ENCODE measurements at regions not wholly inside any gene's neighbourhood (a gene's known extent, or its start where the extent isn't known, plus 50 kb on each side); places are given as distances from the start of the nearest gene placed in this dataset.

DNA sequence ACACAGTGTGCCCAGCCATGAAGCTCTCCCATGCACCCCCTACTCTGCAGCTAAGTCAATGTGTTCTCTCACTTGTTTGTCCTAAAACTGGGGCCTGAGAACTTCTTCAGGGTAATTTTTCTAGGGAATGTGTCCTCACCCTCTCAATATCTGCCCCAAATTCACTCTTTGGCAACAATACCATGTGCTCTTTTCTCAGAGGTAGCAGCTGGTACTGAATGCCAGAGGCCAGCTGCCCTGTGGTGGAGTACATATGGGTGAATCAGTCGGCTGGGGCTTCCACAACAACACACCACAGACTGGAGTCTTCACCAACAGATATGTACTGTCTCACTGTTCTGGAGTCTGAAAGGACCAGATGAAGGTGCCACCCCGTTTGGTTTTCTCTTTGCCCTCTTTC is 97.7 kb upstream of the TOP3B start:
- no peak overlapping the region for H3K27ac ChIP-seq (ENCODE audit: low read depth, low read length)
- no peak overlapping the region for H2BK20ac ChIP-seq (ENCODE audit: low read length)
- peak; percentile 17 for TF ChIP-seq EZH2 (IDR thresholded peaks at IDR 0.05; ENCODE audit: low read depth, low read length, severe bottlenecking)
- TF ChIP-seq HDAC2 (IDR thresholded peaks at IDR 0.05; ENCODE audit: borderline replicate concordance in 1 of 2, low read depth in 2 of 2, low read length in 2 of 2) = no peak
- H2AFZ ChIP-seq (ENCODE audit: low read length) = no peak overlapping the region
- H3K56ac ChIP-seq (replicated peaks; ENCODE audit: insufficient read length, low read depth, low read length) = no peak overlapping the region
- no peaks in the 10 kb centered on the region for H3K36me3 ChIP-seq (ENCODE audit: control insufficient read depth in 2 of 4, insufficient read depth in 4 of 4, low read length in 3 of 4)
- FAIRE-seq (no peak), DNase-seq (ENCODE audit: low read depth in 1 of 2, low spot score in 2 of 2) (no peak)
- H3K23me2 ChIP-seq (ENCODE audit: low read depth, low read length) = no peaks in the 10 kb centered on the region
- no peak overlapping the region for H3K4me2 ChIP-seq (ENCODE audit: insufficient read depth in 1 of 2, low read depth in 2 of 2, low read length in 2 of 2)
- no peaks in the 10 kb centered on the region for H3K9me3 ChIP-seq (ENCODE audit: insufficient read depth in 2 of 2, low read depth in 1 of 2, low read length in 1 of 2)
- H4K20me1 ChIP-seq (replicated peaks in 1 of 2; ENCODE audit: control insufficient read depth in 1 of 2, insufficient read depth in 2 of 2, low read length in 2 of 2) = peaks cover 0 to 2% of the 10 kb centered on the region in 2 experiments
- no peak overlapping the region for H2BK120ac ChIP-seq (replicated peaks; ENCODE audit: low read depth, low read length)
- ChIA-PET CTCF (ENCODE audit: partially characterized antibody) (interaction anchor here (2.6 kb wide), 1 partner anchor 121 kb away, joined by 6 read pairs; no protein-coding TSS in a partner anchor), POLR2A (ENCODE audit: partially characterized antibody) (no interaction called here)
- peaks cover 73 to 100% (median 95%) of the 10 kb centered on the region in 4 experiments for H3K27me3 ChIP-seq (replicated peaks in 1 of 4; ENCODE audit: control insufficient read depth in 3 of 4, extremely low read depth in 1 of 4, insufficient read depth in 3 of 4, low read length in 3 of 4)
- no peaks in the 10 kb centered on the region for H3K79me2 ChIP-seq (ENCODE audit: control insufficient read depth in 1 of 2, insufficient read depth in 2 of 2, low read length in 2 of 2)
- no peak overlapping the region for H2BK5ac ChIP-seq (ENCODE audit: low read depth, low read length)
- WGBS, 2 experiments (ENCODE audit: extremely low coverage in 1 of 2, insufficient coverage in 1 of 2, insufficient read length in 1 of 2, insufficient replicate concordance in 2 of 2, low coverage in 1 of 2, low lambda C conversion rate in 2 of 2, missing lambda C conversion rate in 1 of 2) = 61% methylated on average over 2 of the region's 2 CpGs; no CpG with 5 or more reads in 1 of the 2 experiments
- no peak overlapping the region for H4K5ac ChIP-seq (ENCODE audit: insufficient read length, low read depth, low read length)
- H3K4ac ChIP-seq (replicated peaks; ENCODE audit: insufficient read length, low read depth, low read length) = no peak overlapping the region
- no peaks in the 10 kb centered on the region for H3K4me1 ChIP-seq (replicated peaks in 1 of 4; ENCODE audit: control insufficient read depth in 3 of 4, insufficient read depth in 4 of 4, low read length in 3 of 4)
- no peaks in the 10 kb centered on the region for H3K79me1 ChIP-seq (ENCODE audit: low read depth, low read length)
- H3K4me3 ChIP-seq (ENCODE audit: extremely low read depth in 1 of 4, insufficient read depth in 2 of 4, low read depth in 3 of 4, low read length in 4 of 4) = no peak overlapping the region
- no peak overlapping the region for H2BK15ac ChIP-seq (ENCODE audit: low read length)
- no peak overlapping the region for H3K18ac ChIP-seq (ENCODE audit: extremely low read depth, low read length)
- H4K91ac ChIP-seq (replicated peaks; ENCODE audit: insufficient read length, low read length) = no peak overlapping the region
- no peak overlapping the region for H3K9ac ChIP-seq (replicated peaks in 1 of 4; ENCODE audit: extremely low read depth in 1 of 4, low read depth in 3 of 4, low read length in 3 of 4)
- H4K8ac ChIP-seq (ENCODE audit: extremely low read depth, insufficient read depth, low read length) = no peak overlapping the region
- H2BK12ac ChIP-seq (ENCODE audit: low read depth, low read length) = no peak overlapping the region
- H3K14ac ChIP-seq (ENCODE audit: insufficient read length) = no peak overlapping the region
- no peak overlapping the region for H2AK5ac ChIP-seq (ENCODE audit: low read depth, low read length)
- H3K23ac ChIP-seq (ENCODE audit: insufficient read length) = no peak overlapping the region
